Femur (tissue), 1 donor: ENCODE measurements at regions not wholly inside any gene's neighbourhood (a gene's known extent, or its start where the extent isn't known, plus 50 kb on each side); places are given as distances from the start of the nearest gene placed in this dataset.
"Not testable (repeated sequence)": the region's sequence is repeated elsewhere in the genome, so short reads cannot be mapped to it uniquely, and the experiment has no call there.

Source experiments
- DNase-seq: peaks from one replicate; pipeline ENCODE4 v3.0.0-alpha.2; 2017

GRCh38 chr2:173678186-173678585, 287.0 kb downstream of the SP3 start:
- DNase-seq, result no peak

GRCh38 chr2:173680574-173680973, 284.6 kb downstream of the SP3 start:
- DNase-seq, result no peak

- DNase-seq, result no peak
Observed at GRCh38 chr2:173681881-173682650, 283.1 kb downstream of the SP3 start.

- no peak for DNase-seq
Observed at GRCh38 chr2:173684896-173685459, 280.2 kb downstream of the SP3 start.

GRCh38 chr2:173690349-173690748, 274.8 kb downstream of the SP3 start:
- no peak for DNase-seq

DNA sequence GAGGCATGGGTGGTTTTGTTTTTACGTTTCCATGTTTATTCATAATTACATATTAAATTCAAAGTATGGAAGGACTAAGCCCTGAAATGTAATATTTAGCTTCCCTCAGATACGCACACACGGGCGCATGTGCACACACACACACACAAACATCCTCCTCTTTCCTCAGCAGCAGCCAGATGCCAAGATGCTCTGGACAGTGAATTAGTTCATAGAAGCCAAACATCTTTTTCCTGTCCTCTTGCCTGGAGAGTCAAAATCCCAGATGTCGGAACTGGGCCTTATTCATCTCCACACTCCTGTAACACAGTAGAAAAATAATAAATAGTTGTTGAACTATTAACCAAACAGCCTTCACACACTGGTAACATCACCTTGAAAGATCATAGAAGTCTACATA, 273.1 kb downstream of the SP3 start:
- DNase-seq, result no peak

- no peak for DNase-seq
Observed at GRCh38 chr2:173693044-173693589, 272.1 kb downstream of the SP3 start.

- DNase-seq, result peak; percentile 47
Observed at GRCh38 chr2:173696274-173696673, 268.9 kb downstream of the SP3 start.

- DNase-seq, result no peak
Observed at GRCh38 chr2:173697929-173698328, 267.2 kb downstream of the SP3 start.

- no peak for DNase-seq
Observed at GRCh38 chr2:173705656-173706055, 259.5 kb downstream of the SP3 start.

DNA sequence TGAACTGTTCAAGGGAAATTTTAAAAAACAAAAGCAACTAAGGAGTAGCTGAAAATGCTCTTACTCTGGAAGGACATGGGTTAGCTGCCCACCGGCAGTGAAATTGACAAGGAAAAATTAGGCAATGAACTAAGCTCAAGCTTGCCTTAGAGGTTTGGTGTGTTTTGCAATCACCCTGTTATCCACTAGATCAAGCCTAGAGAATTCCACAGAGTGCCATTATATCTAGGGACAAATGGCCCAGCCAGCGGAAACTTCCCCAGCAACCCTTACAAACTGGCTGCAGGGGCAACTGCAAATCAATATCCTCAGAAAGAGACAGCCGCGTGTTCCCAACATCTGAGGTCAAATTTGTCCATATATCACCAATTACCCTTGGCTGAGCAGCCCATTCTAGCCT, 258.2 kb downstream of the SP3 start:
- DNase-seq, result no peak

DNA sequence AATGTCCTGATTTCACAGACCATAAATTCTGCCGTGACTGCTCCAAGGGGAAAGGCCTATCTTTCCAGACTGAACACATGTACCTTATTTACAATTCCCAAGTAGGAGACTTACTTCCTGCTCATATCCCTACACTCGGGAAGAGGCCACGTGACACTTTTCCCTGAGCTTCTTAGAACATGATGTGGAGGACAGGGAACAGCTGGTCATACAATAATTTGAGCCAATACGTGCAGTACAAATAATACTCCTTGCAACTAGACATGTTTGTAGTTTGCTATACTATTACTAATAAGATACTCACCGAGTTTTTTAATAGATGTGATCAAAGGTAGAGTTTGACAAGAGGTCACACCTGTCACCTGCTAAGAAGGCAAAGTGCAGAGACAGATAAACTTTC, 256.4 kb downstream of the SP3 start:
- DNase-seq, result peak; percentile 45

- no peak for DNase-seq
Observed at GRCh38 chr2:173711816-173712215, 253.4 kb downstream of the SP3 start.

DNA sequence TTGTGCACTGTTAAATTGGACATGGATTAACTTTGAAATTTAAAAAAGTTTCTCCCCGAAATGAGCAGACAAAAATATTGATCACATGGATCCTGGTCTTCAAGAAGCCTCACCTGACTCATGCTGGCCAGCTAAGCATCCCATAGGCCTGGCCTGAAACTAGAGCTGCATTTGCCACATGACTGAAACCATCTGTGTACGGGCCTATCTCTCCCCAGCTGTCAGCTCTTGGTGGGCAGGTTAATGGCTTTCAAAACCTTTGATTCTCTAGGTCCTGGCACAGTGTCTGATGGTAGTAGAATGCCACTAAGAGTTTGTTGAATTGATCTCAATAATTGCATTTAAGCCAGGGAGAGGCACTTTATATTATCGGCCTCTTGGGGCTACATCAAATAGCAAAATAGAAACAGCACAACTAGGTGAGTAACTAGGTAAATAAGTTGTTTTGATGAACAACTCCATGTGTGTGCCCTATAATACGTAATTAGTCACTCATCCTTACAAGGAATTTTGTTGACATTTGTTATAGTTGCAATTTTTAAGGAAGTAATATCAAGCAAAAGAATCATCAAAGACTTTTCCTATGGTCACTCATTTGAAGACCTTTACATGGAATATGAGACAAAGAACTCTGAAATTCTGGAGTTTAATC, 251.1 kb downstream of the SP3 start:
- DNase-seq, result no peak

- peak; percentile 35 for DNase-seq
Observed at GRCh38 chr2:173715441-173715840, 249.7 kb downstream of the SP3 start.

GRCh38 chr2:173716458-173717052, 248.6 kb downstream of the SP3 start:
- no peak for DNase-seq

- no peak for DNase-seq
Observed at GRCh38 chr2:173719471-173719870, 245.7 kb downstream of the SP3 start.

- peak; percentile 33 for DNase-seq
Observed at GRCh38 chr2:173720306-173720705, 244.9 kb downstream of the SP3 start.

DNA sequence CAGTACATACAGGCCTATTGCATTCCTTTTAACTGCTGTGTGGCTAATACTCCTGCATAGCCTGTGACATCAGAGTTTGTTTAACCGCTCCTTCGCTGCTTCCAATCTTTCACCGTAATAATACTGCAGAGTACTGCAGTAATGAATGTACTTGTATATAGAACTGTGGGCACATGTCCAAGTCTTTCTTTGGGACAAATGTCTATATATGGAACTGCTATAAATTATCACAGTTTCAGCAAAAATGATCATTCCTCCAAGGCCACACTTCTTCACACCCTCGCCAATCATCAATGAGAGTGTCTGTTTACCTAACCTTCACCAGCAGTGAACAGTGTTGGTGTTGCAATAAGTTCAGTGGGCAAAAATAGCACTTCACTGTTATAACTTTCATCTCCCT, 230.4 kb downstream of the SP3 start:
- no peak for DNase-seq

GRCh38 chr2:173737954-173738575, 227.1 kb downstream of the SP3 start:
- DNase-seq, result not testable (repeated sequence)

DNA sequence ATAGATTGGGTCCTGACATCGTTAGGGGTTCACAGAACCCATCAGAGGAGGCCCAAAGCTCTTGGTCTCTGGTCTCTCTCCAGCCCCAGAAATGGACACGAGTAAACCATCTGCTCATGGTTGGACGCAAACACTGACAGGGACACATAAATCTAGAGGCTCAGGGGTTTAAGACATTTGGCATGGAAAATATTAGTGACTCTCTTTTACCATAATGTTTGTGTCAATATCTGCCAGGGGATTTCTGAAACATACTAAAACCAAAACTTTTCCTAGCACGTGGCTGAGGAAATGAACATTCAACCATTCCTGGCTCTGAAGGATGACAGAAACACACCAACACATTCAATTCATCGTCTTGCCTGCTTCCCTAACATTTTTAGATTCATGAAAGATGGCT, 226.2 kb downstream of the SP3 start:
- DNase-seq, result no peak

DNA sequence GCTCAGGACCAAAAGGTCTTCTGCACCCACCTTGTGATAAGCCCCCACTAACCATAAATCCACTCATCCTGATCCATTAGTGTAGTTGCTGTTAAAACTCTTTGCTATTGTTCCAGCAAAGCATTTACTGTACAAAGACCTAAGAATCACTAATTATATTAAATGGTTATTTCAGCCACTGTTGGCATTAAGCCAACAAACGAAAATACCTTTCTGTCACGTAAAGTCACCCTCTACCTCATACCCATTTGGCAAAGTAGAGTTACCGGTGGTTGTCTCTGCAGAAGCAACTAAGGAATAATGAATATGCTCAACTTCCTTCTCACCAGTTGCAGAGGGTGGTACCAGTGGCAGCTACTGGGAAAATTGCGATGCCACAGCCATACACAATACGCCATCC, 224.5 kb downstream of the SP3 start:
- no peak for DNase-seq

DNA sequence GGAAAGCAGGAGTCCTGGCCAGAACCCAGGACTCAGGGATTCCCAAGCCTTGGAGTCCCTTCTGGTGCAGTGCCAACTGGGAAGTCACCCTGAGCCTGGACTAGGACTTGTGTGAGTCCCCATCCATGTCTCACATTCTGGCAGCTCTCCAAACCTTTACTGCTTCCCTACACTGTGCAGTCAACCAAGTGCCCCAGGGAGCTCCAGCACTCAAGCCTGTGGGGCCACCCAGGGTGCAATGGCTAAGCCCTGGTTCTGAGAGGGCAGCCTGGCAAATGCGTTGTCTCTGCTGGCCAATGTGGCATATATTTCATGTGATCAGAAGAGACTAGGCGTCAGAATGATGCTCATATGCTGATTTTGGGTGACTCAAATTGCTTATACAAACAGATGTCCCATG, 223.4 kb downstream of the SP3 start:
- no peak for DNase-seq
